GM23248 (cell line): ENCODE measurements at regions not wholly inside any gene's neighbourhood (a gene's known extent, or its start where the extent isn't known, plus 50 kb on each side); places are given as distances from the start of the nearest gene placed in this dataset.

Experiments
- EZH2 ChIP-seq: fragments of 200-600 bp; sonication (generic); IDR thresholded peaks from 2 replicates; pipeline ENCODE4 v1.6.1; 2018; ENCODE audit warnings: antibody characterized with exemption, mild to moderate bottlenecking; ENCODE audit not compliant: insufficient read depth, poor library complexity, severe bottlenecking
- EZH2phosphoT487 ChIP-seq: fragments of 200-600 bp; sonication (generic); IDR thresholded peaks from 2 replicates; pipeline ENCODE4 v1.6.1; 2018; ENCODE audit warnings: antibody characterized with exemption, moderate library complexity, mild to moderate bottlenecking, low read depth; ENCODE audit not compliant: insufficient read depth

- TF ChIP-seq EZH2: no peak
- TF ChIP-seq EZH2phosphoT487: no peak
Observed at GRCh38 chr13:21237081-21237480, 60.6 kb downstream of the MRPL57 start.
